OCI-LY3 (cell line): ENCODE measurements at regions not wholly inside any gene's neighbourhood (a gene's known extent, or its start where the extent isn't known, plus 50 kb on each side); places are given as distances from the start of the nearest gene placed in this dataset.

Source experiments
- H2AFZ ChIP-seq: fragments of 200-600, 300-600 bp; shearing (Covaris generic); 2 replicates; pipeline ENCODE4 v1.6.0; 2014; ENCODE audit warnings: antibody characterized with exemption, low read depth, low read length
- H3K27ac ChIP-seq: fragments of 200-600, 300-600 bp; sonication (generic); 2 replicates; pipeline ENCODE4 v1.5.1; 2014; ENCODE audit warnings: mild to moderate bottlenecking, low read length, moderate library complexity, mixed read lengths
- H3K27me3 ChIP-seq: fragments of 200-600, 300-600 bp; sonication (generic); 2 replicates; pipeline ENCODE4 v1.6.1; 2014; ENCODE audit warnings: low read depth, low read length, mixed read lengths
- H3K36me3 ChIP-seq: fragments of 200-600, 300-600 bp; sonication (generic); replicated peaks from 2 replicates; pipeline ENCODE3; 2014; ENCODE audit warnings: low read depth, low read length, mixed read lengths
- H3K4me1 ChIP-seq: fragments of 300-600, 200-600 bp; sonication (generic); 2 replicates; pipeline ENCODE4 v1.6.1; 2014; ENCODE audit warnings: low read length, mixed read lengths
- H3K4me2 ChIP-seq: fragments of 200-600, 300-600 bp; sonication (generic); 2 replicates; pipeline ENCODE4 v1.6.1; 2014; ENCODE audit warnings: low read length, mixed read lengths
- H3K4me3 ChIP-seq: fragments of 300-600, 200-600 bp; sonication (generic); 2 replicates; pipeline ENCODE4 v1.5.1; 2014; ENCODE audit warnings: antibody characterized with exemption, mild to moderate bottlenecking, low read length, moderate library complexity
- H3K79me2 ChIP-seq: fragments of 300-600, 200-600 bp; shearing (Covaris generic); 2 replicates; pipeline ENCODE4 v1.6.1; 2014; ENCODE audit warnings: mild to moderate bottlenecking, low read length, mixed read lengths
- H3K9ac ChIP-seq: fragments of 300-600, 200-600 bp; shearing (Covaris generic); 2 replicates; pipeline ENCODE4 v1.6.0; 2014; ENCODE audit warnings: mild to moderate bottlenecking, low read length, moderate library complexity
- H3K9me3 ChIP-seq: fragments of 200-600, 300-600 bp; shearing (Covaris generic); 2 replicates; pipeline ENCODE4 v1.6.1; 2014; ENCODE audit warnings: low read length, mixed read lengths; ENCODE audit not compliant: insufficient read depth
- H4K20me1 ChIP-seq: fragments of 200-600, 300-600 bp; sonication (generic); 2 replicates; pipeline ENCODE4 v1.6.1; 2016; ENCODE audit warnings: low read length, mixed read lengths; ENCODE audit not compliant: insufficient read depth
- EZH2phosphoT487 ChIP-seq: fragments of 200-600 bp; shearing (Covaris generic); IDR thresholded peaks from 2 replicates; pipeline ENCODE4 v1.6.1; 2018; ENCODE audit warnings: antibody characterized with exemption, mixed run types, low read depth
- TF ChIP-seq, protein P1 (sequence below): fragments of 200-600, 300-600 bp; sonication (generic); IDR thresholded peaks from 2 replicates; pipeline ENCODE4 v1.5.1; 2014; ENCODE audit warnings: antibody characterized with exemption, low read length, low read depth

DNA sequence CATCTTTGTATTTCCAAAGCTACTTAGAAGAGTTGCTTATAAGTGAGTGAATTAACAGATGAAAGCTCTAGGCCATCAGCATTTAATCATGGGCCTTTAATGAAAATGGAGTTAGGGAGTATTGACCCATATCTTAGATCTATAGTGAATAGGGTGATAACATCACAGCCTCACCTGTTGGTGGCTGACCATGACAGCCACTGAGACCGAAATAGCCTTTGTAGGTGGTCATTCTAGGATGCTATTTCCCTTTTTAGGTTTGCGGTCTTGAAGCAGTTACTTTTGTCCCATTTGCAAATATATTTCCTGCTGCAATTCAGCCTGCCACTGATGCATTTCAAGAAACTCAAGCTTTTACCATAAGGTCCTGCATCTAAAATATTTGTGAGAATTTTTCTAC lies 410.1 kb upstream of the LYPLAL1 start:
- Histone ChIP-seq H2AFZ (no peak overlapping the region), H3K27me3 (peaks cover 9% of the 10 kb centered on the region; the same call in 1 of the 2 replicates), H3K4me2 (no peak overlapping the region), H3K9me3 (no peaks in the 10 kb centered on the region), H3K27ac (no peak overlapping the region), H3K36me3 (no peaks in the 10 kb centered on the region), H3K9ac (no peak overlapping the region), H3K4me1 (no peaks in the 10 kb centered on the region), H3K79me2 (no peaks in the 10 kb centered on the region), H4K20me1 (no peaks in the 10 kb centered on the region), H3K4me3 (no peak overlapping the region)
- TF ChIP-seq EZH2phosphoT487, result no peak
- TF ChIP-seq, protein P1, sequence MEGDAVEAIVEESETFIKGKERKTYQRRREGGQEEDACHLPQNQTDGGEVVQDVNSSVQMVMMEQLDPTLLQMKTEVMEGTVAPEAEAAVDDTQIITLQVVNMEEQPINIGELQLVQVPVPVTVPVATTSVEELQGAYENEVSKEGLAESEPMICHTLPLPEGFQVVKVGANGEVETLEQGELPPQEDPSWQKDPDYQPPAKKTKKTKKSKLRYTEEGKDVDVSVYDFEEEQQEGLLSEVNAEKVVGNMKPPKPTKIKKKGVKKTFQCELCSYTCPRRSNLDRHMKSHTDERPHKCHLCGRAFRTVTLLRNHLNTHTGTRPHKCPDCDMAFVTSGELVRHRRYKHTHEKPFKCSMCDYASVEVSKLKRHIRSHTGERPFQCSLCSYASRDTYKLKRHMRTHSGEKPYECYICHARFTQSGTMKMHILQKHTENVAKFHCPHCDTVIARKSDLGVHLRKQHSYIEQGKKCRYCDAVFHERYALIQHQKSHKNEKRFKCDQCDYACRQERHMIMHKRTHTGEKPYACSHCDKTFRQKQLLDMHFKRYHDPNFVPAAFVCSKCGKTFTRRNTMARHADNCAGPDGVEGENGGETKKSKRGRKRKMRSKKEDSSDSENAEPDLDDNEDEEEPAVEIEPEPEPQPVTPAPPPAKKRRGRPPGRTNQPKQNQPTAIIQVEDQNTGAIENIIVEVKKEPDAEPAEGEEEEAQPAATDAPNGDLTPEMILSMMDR, result no peak

GRCh38 chr1:218765753-218766152 lies 407.9 kb upstream of the LYPLAL1 start:
- no peaks in the 10 kb centered on the region for H3K36me3 ChIP-seq
- no peak overlapping the region for H3K9ac ChIP-seq
- no peak overlapping the region for H3K4me2 ChIP-seq
- no peaks in the 10 kb centered on the region for H3K9me3 ChIP-seq
- no peak overlapping the region for H3K27ac ChIP-seq
- H4K20me1 ChIP-seq, result no peaks in the 10 kb centered on the region
- peaks cover 5% of the 10 kb centered on the region; the same call in 1 of the 2 replicates for H3K27me3 ChIP-seq
- H3K4me3 ChIP-seq, result no peak overlapping the region
- H3K4me1 ChIP-seq, result no peaks in the 10 kb centered on the region
- H2AFZ ChIP-seq, result no peak overlapping the region
- TF ChIP-seq, protein P1, result no peak
- TF ChIP-seq EZH2phosphoT487, result no peak
- H3K79me2 ChIP-seq, result no peaks in the 10 kb centered on the region

DNA sequence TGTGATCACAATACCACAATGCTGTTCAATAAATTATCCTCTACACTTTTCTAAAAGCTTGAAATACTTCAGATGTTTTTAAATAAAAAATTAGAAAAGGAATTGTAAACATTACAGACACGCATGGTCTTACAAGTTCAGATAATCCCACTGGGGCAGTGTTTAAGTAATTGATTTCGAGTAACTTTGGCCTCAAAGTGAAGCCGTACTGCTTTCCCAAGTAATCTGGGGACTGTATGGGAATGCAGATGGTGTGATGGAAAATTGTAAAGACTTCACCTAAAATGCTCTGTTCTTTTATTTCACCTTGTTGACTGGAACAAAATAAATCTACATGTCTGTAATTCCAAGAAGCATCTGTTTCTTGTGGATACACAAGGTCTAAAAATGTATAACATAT lies 401.7 kb upstream of the LYPLAL1 start:
- 0 out of 2 replicates have a peak, but pooled peaks cover 3% of the 10 kb centered on the region for H3K27me3 ChIP-seq
- no peaks in the 10 kb centered on the region for H3K79me2 ChIP-seq
- H4K20me1 ChIP-seq, result no peaks in the 10 kb centered on the region
- H3K4me1 ChIP-seq, result no peaks in the 10 kb centered on the region
- H3K9me3 ChIP-seq, result no peaks in the 10 kb centered on the region
- H3K9ac ChIP-seq, result no peak overlapping the region
- H2AFZ ChIP-seq, result no peak overlapping the region
- H3K27ac ChIP-seq, result no peak overlapping the region
- H3K36me3 ChIP-seq, result no peaks in the 10 kb centered on the region
- H3K4me2 ChIP-seq, result no peak overlapping the region
- TF ChIP-seq, protein P1, result no peak
- no peak for TF ChIP-seq EZH2phosphoT487
- H3K4me3 ChIP-seq, result no peak overlapping the region

DNA sequence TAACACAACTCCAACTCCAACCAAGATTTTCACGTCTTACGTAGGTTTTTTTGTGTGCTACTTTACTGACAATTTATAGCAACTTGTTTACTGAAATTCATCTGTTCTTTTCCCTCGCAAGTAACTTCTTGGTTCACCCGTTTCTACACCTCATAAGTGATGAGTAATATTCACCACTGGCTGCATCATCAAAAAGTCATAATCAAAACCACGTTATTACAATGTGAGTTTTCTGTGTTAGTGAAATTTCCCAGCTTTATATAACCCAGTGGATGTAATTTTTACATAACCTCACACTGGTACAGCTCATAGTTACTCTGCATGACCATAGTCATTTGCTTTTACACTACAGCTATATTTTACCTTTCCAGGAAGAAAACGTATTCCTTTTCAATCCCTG lies 401.1 kb upstream of the LYPLAL1 start:
- Histone ChIP-seq H3K4me3 (no peak overlapping the region), H3K4me1 (no peaks in the 10 kb centered on the region), H3K27ac (no peak overlapping the region), H3K36me3 (no peaks in the 10 kb centered on the region), H3K4me2 (no peak overlapping the region), H3K79me2 (no peaks in the 10 kb centered on the region), H3K9me3 (no peaks in the 10 kb centered on the region), H2AFZ (no peak overlapping the region), H3K9ac (no peak overlapping the region), H3K27me3 (0 out of 2 replicates have a peak, but pooled peaks cover 3% of the 10 kb centered on the region), H4K20me1 (no peaks in the 10 kb centered on the region)
- no peak for TF ChIP-seq EZH2phosphoT487
- TF ChIP-seq, protein P1, result no peak
